Thyroid gland (tissue), 4 donors: ENCODE measurements at regions not wholly inside any gene's neighbourhood (a gene's known extent, or its start where the extent isn't known, plus 50 kb on each side); places are given as distances from the start of the nearest gene placed in this dataset.

Experiments
- DNase-seq, 2 donors: peaks; one replicate each; pipeline ENCODE4 v3.0.0-alpha.2; 2019
- H3K27ac ChIP-seq, 3 donors: fragments of 200-600 bp; sonication (generic); 1 replicate in 2 of 3; 2 replicates in 1 of 3; pipeline ENCODE4 v1.5.1; 2016 to 2019; ENCODE audit warnings: mild to moderate bottlenecking in 1 of 3, moderate library complexity in 1 of 3
- H3K27me3 ChIP-seq: fragments of 200-600 bp; sonication (generic); one replicate; pipeline ENCODE4 v1.5.1; 2019
- H3K36me3 ChIP-seq, 2 donors: fragments of 200-600 bp; sonication (generic); one replicate each; pipeline ENCODE4 v1.5.1; 2016 to 2019
- H3K4me1 ChIP-seq, 2 donors: fragments of 200-600 bp; sonication (generic); one replicate each; pipeline ENCODE4 v1.5.1; 2017 to 2019
- H3K4me3 ChIP-seq, 3 donors: fragments of 200-600 bp; sonication (generic); replicated peaks in 1 of 3; 1 replicate in 2 of 3; 2 replicates in 1 of 3; pipeline ENCODE4 v1.5.1; 2016; ENCODE audit warnings: mild to moderate bottlenecking in 1 of 3
- H3K9me3 ChIP-seq: fragments of 200-600 bp; sonication (generic); one replicate; pipeline ENCODE4 v1.5.1; 2017
- CTCF ChIP-seq, 6 experiments: fragments of 200-600 bp in 3 of 6; fragments of 450-650 bp in 3 of 6; sonication (generic) in 3 of 6; IDR thresholded peaks; one replicate each; pipeline ENCODE4 v1.5.1; 2016 to 2019; ENCODE audit warnings: antibody characterized with exemption in 6 of 6, mild to moderate bottlenecking in 2 of 6, inconsistent platforms in 1 of 6, moderate library complexity in 1 of 6
- POLR2A ChIP-seq, 2 donors: fragments of 450-650 bp; IDR thresholded peaks; one replicate each; pipeline ENCODE4 v1.6.1; 2017; ENCODE audit warnings: antibody characterized with exemption in 2 of 2, mild to moderate bottlenecking in 2 of 2, moderate library complexity in 1 of 2
- WGBS, 2 donors: methylation state at CpG; one replicate each; pipeline ENCODE4 v1.1.5; 2017; 5-methylcytosine and 5-hydroxymethylcytosine counted together
- intact Hi-C: fragments of 100-400 bp; cut with DNase I; formaldehyde crosslinking; loops from one replicate; pipeline ENCODE4 v1.15.1; 2023

- Histone ChIP-seq H3K27ac (no peak overlapping the region), H3K9me3 (no peaks in the 10 kb centered on the region), H3K4me3 (no peak overlapping the region), H3K36me3 (no peaks in the 10 kb centered on the region), H3K4me1 (no peaks in the 10 kb centered on the region), H3K27me3 (no peaks in the 10 kb centered on the region)
- no peak for TF ChIP-seq POLR2A (IDR thresholded peaks at IDR 0.05)
- no peak for DNase-seq
- intact Hi-C loops, result no loop called here
- WGBS, 2 donors, result 83 to 84% methylated on average over 6 of the region's 6 CpGs
These were observed 153.3 kb upstream of the VRK2 start for GRCh38 chr2:57893347-57893746.

- no peak for DNase-seq
- no peak for TF ChIP-seq CTCF (IDR thresholded peaks at IDR 0.05)
- no peak for TF ChIP-seq POLR2A (IDR thresholded peaks at IDR 0.05)
- H3K4me3 ChIP-seq, result no peak overlapping the region
- H3K27me3 ChIP-seq, result no peaks in the 10 kb centered on the region
- H3K4me1 ChIP-seq, result no peaks in the 10 kb centered on the region
- H3K36me3 ChIP-seq, result no peaks in the 10 kb centered on the region
- intact Hi-C loops, result no loop called here
- no peak overlapping the region for H3K27ac ChIP-seq
- 93 to 100% methylated on average over 1 of the region's 1 CpG for WGBS, 2 donors
- H3K9me3 ChIP-seq, result no peaks in the 10 kb centered on the region
These were observed 152.8 kb upstream of the VRK2 start for GRCh38 chr2:57893786-57894185.

GRCh38 chr2:57894381-57894780 lies 152.2 kb upstream of the VRK2 start:
- H3K27ac ChIP-seq, result no peak overlapping the region
- TF ChIP-seq CTCF (IDR thresholded peaks at IDR 0.05), result no peak
- TF ChIP-seq POLR2A (IDR thresholded peaks at IDR 0.05), result no peak
- intact Hi-C loops, result no loop called here
- H3K9me3 ChIP-seq, result no peaks in the 10 kb centered on the region
- no peaks in the 10 kb centered on the region for H3K36me3 ChIP-seq
- no peak overlapping the region for H3K4me3 ChIP-seq
- DNase-seq, result no peak
- no peaks in the 10 kb centered on the region for H3K27me3 ChIP-seq
- whole genome bisulfite sequencing, 2 donors, result 91 to 93% methylated on average over 2 of the region's 2 CpGs
- no peaks in the 10 kb centered on the region for H3K4me1 ChIP-seq

- TF ChIP-seq POLR2A (IDR thresholded peaks at IDR 0.05), result no peak
- Histone ChIP-seq H3K4me3 (no peak overlapping the region), H3K9me3 (no peaks in the 10 kb centered on the region), H3K36me3 (no peaks in the 10 kb centered on the region), H3K27me3 (no peaks in the 10 kb centered on the region), H3K4me1 (no peaks in the 10 kb centered on the region), H3K27ac (no peak overlapping the region)
- intact Hi-C loops, result no loop called here
- 83 to 95% methylated on average over 1 of the region's 1 CpG for WGBS, 2 donors
- no peak for DNase-seq
These were observed 148.7 kb upstream of the VRK2 start for GRCh38 chr2:57897920-57898319.

GRCh38 chr2:57899898-57900297 lies 146.7 kb upstream of the VRK2 start:
- Histone ChIP-seq H3K4me3 (no peak overlapping the region), H3K27me3 (no peaks in the 10 kb centered on the region), H3K9me3 (no peaks in the 10 kb centered on the region), H3K36me3 (no peaks in the 10 kb centered on the region), H3K27ac (no peak overlapping the region), H3K4me1 (no peaks in the 10 kb centered on the region)
- no peak for DNase-seq
- no peak for TF ChIP-seq CTCF (IDR thresholded peaks at IDR 0.05)
- no peak for TF ChIP-seq POLR2A (IDR thresholded peaks at IDR 0.05)
- intact Hi-C loops, result no loop called here
- 86 to 88% methylated on average over 1 of the region's 1 CpG for WGBS, 2 donors

- H3K9me3 ChIP-seq, result no peaks in the 10 kb centered on the region
- whole genome bisulfite sequencing, 2 donors, result 74 to 77% methylated on average over 6 of the region's 6 CpGs
- H3K4me1 ChIP-seq, result no peaks in the 10 kb centered on the region
- TF ChIP-seq CTCF (IDR thresholded peaks at IDR 0.05) (no peak), POLR2A (IDR thresholded peaks at IDR 0.05) (no peak)
- H3K36me3 ChIP-seq, result no peaks in the 10 kb centered on the region
- H3K27me3 ChIP-seq, result no peaks in the 10 kb centered on the region
- no peak overlapping the region for H3K4me3 ChIP-seq
- H3K27ac ChIP-seq, result no peak overlapping the region
- no peak for DNase-seq
- intact Hi-C loops, result no loop called here
These were observed 144.0 kb upstream of the VRK2 start for GRCh38 chr2:57902578-57902977.
